ENCODE measurements at regions not wholly inside any gene's neighbourhood (a gene's known extent, or its start where the extent isn't known, plus 50 kb on each side); places are given as distances from the start of the nearest gene placed in this dataset.
"Not testable (repeated sequence)": the region's sequence is repeated elsewhere in the genome, so short reads cannot be mapped to it uniquely, and the experiment has no call there.

- Histone ChIP-seq H3K4me1 (ENCODE audit: insufficient read depth, low read length, poor library complexity, severe bottlenecking) (peaks cover 2% of the 10 kb centered on the region), H3K4me3 (ENCODE audit: low read depth, low read length, poor library complexity, severe bottlenecking) (no peak overlapping the region), H3K27ac (ENCODE audit: low read depth, low read length, poor library complexity, severe bottlenecking) (no peak overlapping the region), H3K27me3 (replicated peaks; ENCODE audit: insufficient read depth, low read depth, low read length, poor library complexity) (no peaks in the 10 kb centered on the region), H3K9me3 (ENCODE audit: low read depth, low read length, poor library complexity, severe bottlenecking) (no peaks in the 10 kb centered on the region), H3K36me3 (ENCODE audit: insufficient read depth, low read length, poor library complexity, severe bottlenecking) (no peaks in the 10 kb centered on the region)
- ChIA-PET CTCF (no interaction called here), POLR2A (ENCODE audit: low non-redundant PET) (no interaction called here)
- TF ChIP-seq CTCF (conservative IDR thresholded peaks at IDR 0.05; ENCODE audit: low read depth, low read length) (no peak), EZH2 (IDR thresholded peaks at IDR 0.05; ENCODE audit: borderline replicate concordance, low read depth, low read length, poor library complexity, severe bottlenecking) (no peak)
- no TSS peak for BruUV-seq (replicated peaks)
- intact Hi-C loops (cut with micrococcal nuclease; ENCODE audit: unreplicated experiment), result no loop called here
- DNase-seq (ENCODE audit: low spot score), result no peak
These were observed 65.9 kb upstream of the SLC1A4 start for GRCh38 chr2:64923385-64923710.

- no peaks in the 10 kb centered on the region for H3K27me3 ChIP-seq (replicated peaks; ENCODE audit: insufficient read depth, low read depth, low read length, poor library complexity)
- no peaks in the 10 kb centered on the region for H3K36me3 ChIP-seq (ENCODE audit: insufficient read depth, low read length, poor library complexity, severe bottlenecking)
- TF ChIP-seq CTCF (conservative IDR thresholded peaks at IDR 0.05; ENCODE audit: low read depth, low read length), result no peak
- no peak for TF ChIP-seq EZH2 (IDR thresholded peaks at IDR 0.05; ENCODE audit: borderline replicate concordance, low read depth, low read length, poor library complexity, severe bottlenecking)
- no peaks in the 10 kb centered on the region for H3K4me1 ChIP-seq (ENCODE audit: insufficient read depth, low read length, poor library complexity, severe bottlenecking)
- DNase-seq (ENCODE audit: low spot score), result no peak
- BruUV-seq (replicated peaks), result no TSS peak
- no peaks in the 10 kb centered on the region for H3K9me3 ChIP-seq (ENCODE audit: low read depth, low read length, poor library complexity, severe bottlenecking)
- no peak overlapping the region for H3K4me3 ChIP-seq (ENCODE audit: low read depth, low read length, poor library complexity, severe bottlenecking)
- H3K27ac ChIP-seq (ENCODE audit: low read depth, low read length, poor library complexity, severe bottlenecking), result no peak overlapping the region
- ChIA-PET CTCF (no interaction called here), POLR2A (ENCODE audit: low non-redundant PET) (no interaction called here)
- intact Hi-C loops (cut with micrococcal nuclease; ENCODE audit: unreplicated experiment), result no loop called here
These were observed 64.8 kb upstream of the SLC1A4 start for GRCh38 chr2:64924170-64924934.

- DNase-seq (ENCODE audit: low spot score); H3K4me1 ChIP-seq (ENCODE audit: insufficient read depth, low read length, poor library complexity, severe bottlenecking); H3K27me3 ChIP-seq (replicated peaks; ENCODE audit: insufficient read depth, low read depth, low read length, poor library complexity); intact Hi-C loops (cut with micrococcal nuclease; ENCODE audit: unreplicated experiment); H3K4me3 ChIP-seq (ENCODE audit: low read depth, low read length, poor library complexity, severe bottlenecking); CTCF ChIA-PET; BruUV-seq (replicated peaks); POLR2A ChIA-PET (ENCODE audit: low non-redundant PET); H3K9me3 ChIP-seq (ENCODE audit: low read depth, low read length, poor library complexity, severe bottlenecking); H3K27ac ChIP-seq (ENCODE audit: low read depth, low read length, poor library complexity, severe bottlenecking); H3K36me3 ChIP-seq (ENCODE audit: insufficient read depth, low read length, poor library complexity, severe bottlenecking): not testable (repeated sequence)
These were observed 63.1 kb upstream of the SLC1A4 start for GRCh38 chr2:64925930-64926722.

Measured in A673 (cell line).